Type B pancreatic cell (in vitro differentiated cells): ENCODE measurements at regions not wholly inside any gene's neighbourhood (a gene's known extent, or its start where the extent isn't known, plus 50 kb on each side); places are given as distances from the start of the nearest gene placed in this dataset.

ENCODE experiments used
- DNase-seq: peaks from one replicate; pipeline ENCODE4 v3.0.0; 2021; ENCODE audit warnings: mixed read lengths; ENCODE audit not compliant: unreplicated experiment; ENCODE audit errors: extremely low spot score
- H3K27ac Mint-ChIP-seq: 2 replicates; pipeline ENCODE4 v1.8.0; 2021; ENCODE audit warnings: mild to moderate bottlenecking, mixed read lengths
- H3K27me3 Mint-ChIP-seq: 2 replicates; pipeline ENCODE4 v1.8.0; 2021; ENCODE audit warnings: mixed read lengths
- H3K36me3 Mint-ChIP-seq: 2 replicates; pipeline ENCODE4 v1.8.0; 2021; ENCODE audit warnings: mixed read lengths
- H3K4me1 Mint-ChIP-seq: one replicate; pipeline ENCODE4 v1.8.0; 2021; ENCODE audit warnings: mixed read lengths; ENCODE audit not compliant: unreplicated experiment
- H3K4me3 Mint-ChIP-seq: 2 replicates; pipeline ENCODE4 v1.8.0; 2021; ENCODE audit warnings: mild to moderate bottlenecking, mixed read lengths
- H3K9me3 Mint-ChIP-seq: 2 replicates; pipeline ENCODE4 v1.8.0; 2021; ENCODE audit warnings: mixed read lengths
- CTCF ChIP-seq: fragments of 200-600 bp; sonication (generic); conservative IDR thresholded peaks from 2 replicates; pipeline ENCODE4 v1.5.0; 2021; ENCODE audit warnings: antibody characterized with exemption, mild to moderate bottlenecking

GRCh38 chr3:44032487-44032886, 209.2 kb upstream of the TOPAZ1 start:
- no peaks in the 10 kb centered on the region for H3K36me3 Mint-ChIP-seq
- TF ChIP-seq CTCF = no peak
- H3K27ac Mint-ChIP-seq = no peak overlapping the region
- no peaks in the 10 kb centered on the region for H3K4me1 Mint-ChIP-seq
- peaks cover 37% of the 10 kb centered on the region for H3K27me3 Mint-ChIP-seq
- no peak for DNase-seq
- H3K9me3 Mint-ChIP-seq = no peaks in the 10 kb centered on the region
- no peak overlapping the region for H3K4me3 Mint-ChIP-seq

- no peak for DNase-seq
- Mint-ChIP-seq H3K27ac (no peak overlapping the region), H3K4me3 (no peak overlapping the region), H3K4me1 (no peaks in the 10 kb centered on the region), H3K9me3 (no peaks in the 10 kb centered on the region), H3K27me3 (peaks cover 32% of the 10 kb centered on the region), H3K36me3 (no peaks in the 10 kb centered on the region)
- no peak for TF ChIP-seq CTCF
These were observed 208.6 kb upstream of the TOPAZ1 start for GRCh38 chr3:44033123-44033522.

GRCh38 chr3:44036850-44037249, 204.8 kb upstream of the TOPAZ1 start:
- no peak for DNase-seq
- Mint-ChIP-seq H3K27ac (no peak overlapping the region), H3K4me3 (no peak overlapping the region), H3K36me3 (no peaks in the 10 kb centered on the region), H3K9me3 (no peaks in the 10 kb centered on the region), H3K27me3 (peaks cover 13% of the 10 kb centered on the region), H3K4me1 (no peaks in the 10 kb centered on the region)
- TF ChIP-seq CTCF = no peak

GRCh38 chr3:44039006-44039405, 202.7 kb upstream of the TOPAZ1 start:
- Mint-ChIP-seq H3K27me3 (no peaks in the 10 kb centered on the region), H3K4me1 (no peaks in the 10 kb centered on the region), H3K9me3 (no peaks in the 10 kb centered on the region), H3K36me3 (no peaks in the 10 kb centered on the region), H3K27ac (no peak overlapping the region), H3K4me3 (no peak overlapping the region)
- no peak for DNase-seq
- TF ChIP-seq CTCF = no peak

- Mint-ChIP-seq H3K27ac (no peak overlapping the region), H3K4me1 (no peaks in the 10 kb centered on the region), H3K27me3 (no peaks in the 10 kb centered on the region), H3K9me3 (no peaks in the 10 kb centered on the region), H3K4me3 (no peak overlapping the region), H3K36me3 (no peaks in the 10 kb centered on the region)
- no peak for TF ChIP-seq CTCF
- no peak for DNase-seq
These were observed 200.0 kb upstream of the TOPAZ1 start for GRCh38 chr3:44041726-44042125.

GRCh38 chr3:44042772-44043171, 198.9 kb upstream of the TOPAZ1 start:
- Mint-ChIP-seq H3K9me3 (peaks cover 1% of the 10 kb centered on the region), H3K27me3 (no peaks in the 10 kb centered on the region), H3K4me1 (peaks cover under 1% of the 10 kb centered on the region), H3K27ac (no peak overlapping the region), H3K36me3 (no peaks in the 10 kb centered on the region), H3K4me3 (no peak overlapping the region)
- no peak for DNase-seq
- TF ChIP-seq CTCF = no peak
